T-helper 2 cell treated with Interferon-gamma antibody and Interleukin-4, amounts not matched to agents 5 μg/mL and 100 μg/mL, for 36 hours (primary cell): ENCODE measurements at regions not wholly inside any gene's neighbourhood (a gene's known extent, or its start where the extent isn't known, plus 50 kb on each side); places are given as distances from the start of the nearest gene placed in this dataset.

Source experiments
- DNase-seq: peaks from one replicate; pipeline ENCODE4 v3.0.0; 2021; ENCODE audit warnings: low spot score
- H3K27ac Mint-ChIP-seq: one replicate; pipeline ENCODE4 v1.8.0; 2021; ENCODE audit warnings: mild to moderate bottlenecking, mixed read lengths
- H3K27me3 Mint-ChIP-seq: one replicate; pipeline ENCODE4 v1.8.0; 2021; ENCODE audit warnings: low read depth, mixed read lengths
- H3K36me3 Mint-ChIP-seq: one replicate; pipeline ENCODE4 v1.8.0; 2021; ENCODE audit warnings: low read depth, mixed read lengths
- H3K4me1 Mint-ChIP-seq: one replicate; pipeline ENCODE4 v1.8.0; 2021; ENCODE audit warnings: low read depth, mixed read lengths
- H3K4me3 Mint-ChIP-seq: one replicate; pipeline ENCODE4 v1.8.0; 2022; ENCODE audit warnings: mild to moderate bottlenecking, moderate library complexity, mixed read lengths
- H3K9me3 Mint-ChIP-seq: one replicate; pipeline ENCODE4 v1.8.0; 2021; ENCODE audit warnings: mixed read lengths

GRCh38 chr10:100687143-100688003 lies 58.0 kb upstream of the PAX2 start:
- Mint-ChIP-seq H3K36me3 (no peaks in the 10 kb centered on the region), H3K9me3 (no peaks in the 10 kb centered on the region), H3K4me3 (no peak overlapping the region), H3K27me3 (peaks cover 79% of the 10 kb centered on the region), H3K4me1 (no peaks in the 10 kb centered on the region), H3K27ac (no peak overlapping the region)
- DNase-seq: no peak

- Mint-ChIP-seq H3K9me3 (no peaks in the 10 kb centered on the region), H3K27me3 (peaks cover 71% of the 10 kb centered on the region), H3K27ac (no peak overlapping the region), H3K4me1 (no peaks in the 10 kb centered on the region), H3K36me3 (no peaks in the 10 kb centered on the region), H3K4me3 (no peak overlapping the region)
- no peak for DNase-seq
Measured at GRCh38 chr10:100688201-100688600, 57.2 kb upstream of the PAX2 start.

- Mint-ChIP-seq H3K4me1 (peaks cover 4% of the 10 kb centered on the region), H3K4me3 (no peak overlapping the region), H3K36me3 (no peaks in the 10 kb centered on the region), H3K9me3 (no peaks in the 10 kb centered on the region), H3K27me3 (peaks cover 30% of the 10 kb centered on the region), H3K27ac (no peak overlapping the region)
- no peak for DNase-seq
Measured at GRCh38 chr10:100693821-100694220, 51.6 kb upstream of the PAX2 start.
